ENCODE measurements at regions not wholly inside any gene's neighbourhood (a gene's known extent, or its start where the extent isn't known, plus 50 kb on each side); places are given as distances from the start of the nearest gene placed in this dataset.

- TF ChIP-seq CTCF (IDR thresholded peaks at IDR 0.05; ENCODE audit: insufficient read depth, low read length, missing control alignments) = no peak
- CTCF ChIA-PET = no interaction called here
- POLR2A ChIA-PET = no interaction called here
- no peak for DNase-seq (ENCODE audit: low read depth, low spot score)
- H3K4me3 ChIP-seq (ENCODE audit: low read depth, low read length) = no peak overlapping the region
Observed at GRCh38 chr5:20683241-20683940, 695.4 kb upstream of the CDH18 start.

GRCh38 chr5:20680718-20681302 is 692.8 kb upstream of the CDH18 start:
- no peak overlapping the region for H3K4me3 ChIP-seq (ENCODE audit: low read depth, low read length)
- DNase-seq (ENCODE audit: low read depth, low spot score) = no peak
- ChIA-PET CTCF (no interaction called here), POLR2A (no interaction called here)
- no peak for TF ChIP-seq CTCF (IDR thresholded peaks at IDR 0.05; ENCODE audit: insufficient read depth, low read length, missing control alignments)

GRCh38 chr5:20678814-20679298 is 690.9 kb upstream of the CDH18 start:
- peak; percentile 10 for DNase-seq (ENCODE audit: low read depth, low spot score)
- ChIA-PET POLR2A (no interaction called here), CTCF (no interaction called here)
- TF ChIP-seq CTCF (IDR thresholded peaks at IDR 0.05; ENCODE audit: insufficient read depth, low read length, missing control alignments) = no peak
- H3K4me3 ChIP-seq (ENCODE audit: low read depth, low read length) = no peak overlapping the region

GRCh38 chr5:20678386-20678785 is 690.4 kb upstream of the CDH18 start:
- DNase-seq (ENCODE audit: low read depth, low spot score) = no peak
- POLR2A ChIA-PET = no interaction called here
- CTCF ChIA-PET = no interaction called here
- TF ChIP-seq CTCF (IDR thresholded peaks at IDR 0.05; ENCODE audit: insufficient read depth, low read length, missing control alignments) = no peak
- H3K4me3 ChIP-seq (ENCODE audit: low read depth, low read length) = no peak overlapping the region

GRCh38 chr5:20660588-20660987 is 672.6 kb upstream of the CDH18 start:
- ChIA-PET CTCF (no interaction called here), POLR2A (no interaction called here)
- no peak for DNase-seq (ENCODE audit: low read depth, low spot score)
- no peak for TF ChIP-seq CTCF (IDR thresholded peaks at IDR 0.05; ENCODE audit: insufficient read depth, low read length, missing control alignments)
- H3K4me3 ChIP-seq (ENCODE audit: low read depth, low read length) = no peak overlapping the region

- no peak for TF ChIP-seq CTCF (IDR thresholded peaks at IDR 0.05; ENCODE audit: insufficient read depth, low read length, missing control alignments)
- DNase-seq (ENCODE audit: low read depth, low spot score) = no peak
- POLR2A ChIA-PET = no interaction called here
- CTCF ChIA-PET = no interaction called here
- H3K4me3 ChIP-seq (ENCODE audit: low read depth, low read length) = no peak overlapping the region
Observed at GRCh38 chr5:20656262-20656661, 668.3 kb upstream of the CDH18 start.

Data from AG04449 (cell line).